ENCODE measurements at regions not wholly inside any gene's neighbourhood (a gene's known extent, or its start where the extent isn't known, plus 50 kb on each side); places are given as distances from the start of the nearest gene placed in this dataset.

DNA sequence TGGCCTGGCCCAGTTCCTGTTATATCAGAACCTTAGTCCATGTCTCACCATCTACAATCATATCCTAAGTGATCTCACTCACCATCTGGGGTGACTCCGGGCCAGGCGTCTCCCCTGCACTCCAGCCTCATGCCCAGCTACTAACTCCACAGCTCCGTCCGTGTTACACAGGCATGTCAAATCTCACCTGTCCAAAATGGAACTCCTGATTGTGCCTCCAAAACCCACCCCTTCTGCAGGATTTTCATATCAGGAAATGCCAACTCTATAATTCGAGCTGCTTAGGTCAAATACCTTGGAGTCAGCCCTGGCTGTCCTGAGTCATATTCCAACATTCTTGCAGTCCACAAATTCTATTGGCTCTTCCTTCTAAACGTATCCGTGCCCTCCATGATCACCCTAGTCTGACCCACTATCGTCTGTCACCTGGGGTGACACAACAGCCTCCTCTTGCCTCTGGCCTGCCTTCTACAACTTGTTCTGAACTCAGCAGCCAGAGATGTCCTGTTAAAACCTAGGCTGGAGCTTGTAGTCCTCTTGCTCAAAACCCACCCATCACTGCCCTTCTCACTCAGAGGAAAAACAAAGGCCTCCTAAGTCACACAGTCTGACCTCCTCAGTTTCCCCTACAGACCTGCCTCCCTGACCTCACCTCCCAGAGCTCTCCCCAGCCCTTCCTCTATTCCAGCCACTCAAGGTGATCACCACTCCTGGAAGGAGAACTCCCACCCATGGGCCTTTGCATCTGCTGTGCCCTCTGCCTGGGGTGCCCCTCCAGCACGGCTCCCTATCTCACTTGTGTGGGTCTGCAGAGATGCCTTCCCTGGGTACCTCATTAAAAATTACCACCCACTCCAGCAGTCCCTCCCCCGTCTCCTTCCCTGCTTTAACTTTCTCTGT, 85.3 kb upstream of the SIRPA start:
- no peaks in the 10 kb centered on the region for H3K27me3 Mint-ChIP-seq (ENCODE audit: insufficient read depth, unreplicated experiment)
- POLR2A ChIA-PET: interaction anchor here (0.6 to 2.1 kb wide), 8 partner anchors 9 to 479 kb away, joined by 3 to 10 read pairs (median 4); no protein-coding TSS in a partner anchor
- H3K4me1 Mint-ChIP-seq (ENCODE audit: insufficient read depth, unreplicated experiment): peaks cover 38% of the 10 kb centered on the region
- H3K4me3 Mint-ChIP-seq (ENCODE audit: unreplicated experiment): no peak overlapping the region
- no peaks in the 10 kb centered on the region for H3K9me3 Mint-ChIP-seq (ENCODE audit: unreplicated experiment)
- no TSS peak for BruUV-seq (replicated peaks)
- intact Hi-C loops (cut with micrococcal nuclease): loop anchor here (10.0 kb wide), 1 partner anchor 135 kb away; no protein-coding TSS in a partner anchor
- DNase-seq (ENCODE audit: unreplicated experiment): no peak
- TF ChIP-seq, protein P1, sequence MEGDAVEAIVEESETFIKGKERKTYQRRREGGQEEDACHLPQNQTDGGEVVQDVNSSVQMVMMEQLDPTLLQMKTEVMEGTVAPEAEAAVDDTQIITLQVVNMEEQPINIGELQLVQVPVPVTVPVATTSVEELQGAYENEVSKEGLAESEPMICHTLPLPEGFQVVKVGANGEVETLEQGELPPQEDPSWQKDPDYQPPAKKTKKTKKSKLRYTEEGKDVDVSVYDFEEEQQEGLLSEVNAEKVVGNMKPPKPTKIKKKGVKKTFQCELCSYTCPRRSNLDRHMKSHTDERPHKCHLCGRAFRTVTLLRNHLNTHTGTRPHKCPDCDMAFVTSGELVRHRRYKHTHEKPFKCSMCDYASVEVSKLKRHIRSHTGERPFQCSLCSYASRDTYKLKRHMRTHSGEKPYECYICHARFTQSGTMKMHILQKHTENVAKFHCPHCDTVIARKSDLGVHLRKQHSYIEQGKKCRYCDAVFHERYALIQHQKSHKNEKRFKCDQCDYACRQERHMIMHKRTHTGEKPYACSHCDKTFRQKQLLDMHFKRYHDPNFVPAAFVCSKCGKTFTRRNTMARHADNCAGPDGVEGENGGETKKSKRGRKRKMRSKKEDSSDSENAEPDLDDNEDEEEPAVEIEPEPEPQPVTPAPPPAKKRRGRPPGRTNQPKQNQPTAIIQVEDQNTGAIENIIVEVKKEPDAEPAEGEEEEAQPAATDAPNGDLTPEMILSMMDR (IDR thresholded peaks at IDR 0.05; ENCODE audit: unreplicated experiment): no peak
- H3K27ac Mint-ChIP-seq (ENCODE audit: low read depth, unreplicated experiment): no peak overlapping the region
- H3K36me3 Mint-ChIP-seq (ENCODE audit: insufficient read depth, unreplicated experiment): no peaks in the 10 kb centered on the region
- CTCF ChIA-PET: interaction anchor here (0.8 to 2.0 kb wide), 7 partner anchors 8 to 361 kb away, joined by 3 to 14 read pairs (median 4); no protein-coding TSS in a partner anchor

DNA sequence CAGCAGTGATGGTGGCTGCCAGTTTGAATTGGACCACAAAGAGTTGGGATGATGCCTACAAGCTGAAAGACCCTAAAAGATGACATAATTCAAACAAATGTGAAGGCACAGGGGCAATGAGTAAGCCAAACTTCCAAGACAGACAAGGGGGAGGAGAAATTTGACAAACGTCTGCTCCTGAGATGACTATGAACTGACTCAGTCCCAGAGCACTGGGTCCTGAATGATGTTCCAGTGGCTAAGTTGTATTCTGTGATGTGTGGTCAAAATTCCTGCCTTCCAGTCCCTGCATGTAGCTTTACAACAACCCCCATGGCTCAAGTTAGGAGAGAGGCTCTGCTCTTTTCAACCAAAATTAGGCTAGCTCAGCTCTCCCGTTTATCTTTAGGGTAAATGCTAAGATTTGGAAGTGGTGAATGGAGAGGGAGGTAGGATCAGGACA, 86.1 kb upstream of the SIRPA start:
- H3K27ac Mint-ChIP-seq (ENCODE audit: low read depth, unreplicated experiment): no peak overlapping the region
- no peaks in the 10 kb centered on the region for H3K27me3 Mint-ChIP-seq (ENCODE audit: insufficient read depth, unreplicated experiment)
- TF ChIP-seq, protein P1 (IDR thresholded peaks at IDR 0.05; ENCODE audit: unreplicated experiment): no peak
- peak; percentile 73 for DNase-seq (ENCODE audit: unreplicated experiment)
- POLR2A ChIA-PET: interaction anchor here (0.5 to 2.1 kb wide), 7 partner anchors 10 to 369 kb away, joined by 3 to 10 read pairs (median 3); no protein-coding TSS in a partner anchor
- BruUV-seq (replicated peaks): no TSS peak
- no peaks in the 10 kb centered on the region for H3K36me3 Mint-ChIP-seq (ENCODE audit: insufficient read depth, unreplicated experiment)
- H3K9me3 Mint-ChIP-seq (ENCODE audit: unreplicated experiment): no peaks in the 10 kb centered on the region
- intact Hi-C loops (cut with micrococcal nuclease): loop anchor here (10.0 kb wide), 1 partner anchor 136 kb away; no protein-coding TSS in a partner anchor
- CTCF ChIA-PET: interaction anchor here (0.5 to 2.0 kb wide), 6 partner anchors 9 to 362 kb away, joined by 3 to 14 read pairs (median 5); no protein-coding TSS in a partner anchor
- H3K4me3 Mint-ChIP-seq (ENCODE audit: unreplicated experiment): no peak overlapping the region
- peaks cover 38% of the 10 kb centered on the region for H3K4me1 Mint-ChIP-seq (ENCODE audit: insufficient read depth, unreplicated experiment)

DNA sequence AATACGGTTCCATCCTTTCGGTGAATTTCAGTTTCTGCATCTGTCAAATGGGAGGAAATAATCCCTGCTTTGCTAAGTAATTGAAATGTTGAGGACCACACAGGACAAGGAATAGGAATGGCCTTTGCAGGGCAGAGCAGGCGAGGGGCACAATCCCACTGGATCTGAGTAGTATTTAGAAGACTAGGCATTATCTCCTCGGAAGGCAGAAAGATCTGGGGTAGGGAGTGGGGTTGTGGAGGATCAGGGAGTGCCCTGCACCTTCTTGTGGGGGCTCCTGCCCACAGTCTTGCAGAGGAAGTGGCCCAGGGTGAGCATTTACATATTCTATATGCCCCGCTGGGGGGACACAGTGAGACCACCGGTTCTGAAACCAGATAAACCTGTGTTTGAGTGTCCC, 87.1 kb upstream of the SIRPA start:
- H3K27me3 Mint-ChIP-seq (ENCODE audit: insufficient read depth, unreplicated experiment): no peaks in the 10 kb centered on the region
- intact Hi-C loops (cut with micrococcal nuclease): loop anchor here (10.0 kb wide), 1 partner anchor 137 kb away; no protein-coding TSS in a partner anchor
- no TSS peak for BruUV-seq (replicated peaks)

More for the DNA sequence above, 87.1 kb upstream of the SIRPA start:
- no peak for DNase-seq (ENCODE audit: unreplicated experiment)
- TF ChIP-seq, protein P1 (IDR thresholded peaks at IDR 0.05; ENCODE audit: unreplicated experiment): no peak
- Mint-ChIP-seq H3K4me1 (ENCODE audit: insufficient read depth, unreplicated experiment) (peaks cover 32% of the 10 kb centered on the region), H3K4me3 (ENCODE audit: unreplicated experiment) (no peak overlapping the region), H3K36me3 (ENCODE audit: insufficient read depth, unreplicated experiment) (no peaks in the 10 kb centered on the region), H3K27ac (ENCODE audit: low read depth, unreplicated experiment) (no peak overlapping the region), H3K9me3 (ENCODE audit: unreplicated experiment) (no peaks in the 10 kb centered on the region)
- ChIA-PET CTCF (interaction anchor here (0.6 to 0.9 kb wide), 2 partner anchors 31 to 54 kb away, joined by 3 to 4 read pairs; no protein-coding TSS in a partner anchor), POLR2A (interaction anchor here (0.6 kb wide), 1 partner anchor 31 kb away, joined by 4 read pairs; no protein-coding TSS in a partner anchor)

Measured in MCF 10A (cell line).